ENCODE measurements at regions not wholly inside any gene's neighbourhood (a gene's known extent, or its start where the extent isn't known, plus 50 kb on each side); places are given as distances from the start of the nearest gene placed in this dataset.

DNA sequence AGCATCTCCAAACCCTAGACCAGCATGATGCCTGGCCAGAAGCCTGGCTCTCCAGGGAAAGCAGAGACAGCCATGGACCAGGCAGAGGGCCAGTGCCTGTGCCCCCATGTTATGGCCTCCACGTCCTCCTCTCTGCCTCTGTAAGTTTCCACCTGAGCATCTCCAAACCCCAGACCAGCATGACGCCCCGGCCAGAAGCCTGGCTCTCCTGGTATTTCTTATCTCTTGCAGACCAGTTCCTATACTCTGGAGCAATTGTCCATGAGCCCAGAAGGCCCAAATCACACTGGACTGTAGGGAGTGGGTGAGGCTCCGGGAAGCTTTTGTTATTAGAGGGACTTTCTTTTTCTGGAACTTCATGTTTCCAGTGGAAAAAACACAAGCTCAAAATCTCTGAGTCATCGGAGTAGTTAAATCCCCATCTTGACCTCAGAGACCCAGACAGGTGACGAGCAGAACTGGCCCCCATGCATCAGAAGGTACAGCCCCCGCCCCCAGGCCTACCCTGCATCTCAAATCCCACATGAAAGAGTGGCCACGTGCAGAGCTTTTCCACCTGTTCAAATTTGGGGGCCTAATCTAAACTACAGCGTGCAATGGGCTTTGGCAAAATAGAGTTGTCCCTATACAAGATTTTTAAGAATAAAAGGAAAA is 110.2 kb upstream of the FOXQ1 start:
- DNase-seq (ENCODE audit: low spot score) = no peak

- DNase-seq (ENCODE audit: low spot score) = no peak
Observed at GRCh38 chr6:1200409-1201101, 111.3 kb upstream of the FOXQ1 start.

GRCh38 chr6:1200081-1200408 is 111.9 kb upstream of the FOXQ1 start:
- DNase-seq (ENCODE audit: low spot score) = no peak

GRCh38 chr6:1197309-1197708 is 114.6 kb upstream of the FOXQ1 start:
- no peak for DNase-seq (ENCODE audit: low spot score)

DNA sequence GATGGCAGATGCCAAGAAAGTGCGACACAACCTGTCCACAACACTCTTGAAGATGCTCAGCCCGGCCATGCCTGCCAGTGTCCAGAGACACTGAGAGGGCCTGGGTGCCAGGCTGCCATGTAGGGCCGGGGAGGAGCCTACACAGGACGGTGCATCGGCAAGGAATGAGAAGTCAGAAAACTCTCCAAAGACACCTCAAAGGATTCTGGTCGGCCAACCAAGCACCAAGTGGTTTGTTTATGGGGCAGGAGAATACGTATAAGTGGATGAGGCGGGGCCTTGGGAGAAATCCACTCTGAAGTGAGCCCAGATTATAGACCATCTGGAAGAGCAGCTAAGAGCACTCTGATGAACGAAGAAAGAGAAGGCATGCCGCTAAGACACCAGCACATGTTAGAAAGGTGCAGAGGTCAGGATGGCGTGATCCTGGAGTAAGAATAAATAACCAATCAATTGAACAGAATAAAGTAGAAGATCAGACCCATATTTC is 120.7 kb upstream of the FOXQ1 start:
- no peak for DNase-seq (ENCODE audit: low spot score)

- DNase-seq (ENCODE audit: low spot score) = no peak
Observed at GRCh38 chr6:1190366-1190765, 121.5 kb upstream of the FOXQ1 start.

DNA sequence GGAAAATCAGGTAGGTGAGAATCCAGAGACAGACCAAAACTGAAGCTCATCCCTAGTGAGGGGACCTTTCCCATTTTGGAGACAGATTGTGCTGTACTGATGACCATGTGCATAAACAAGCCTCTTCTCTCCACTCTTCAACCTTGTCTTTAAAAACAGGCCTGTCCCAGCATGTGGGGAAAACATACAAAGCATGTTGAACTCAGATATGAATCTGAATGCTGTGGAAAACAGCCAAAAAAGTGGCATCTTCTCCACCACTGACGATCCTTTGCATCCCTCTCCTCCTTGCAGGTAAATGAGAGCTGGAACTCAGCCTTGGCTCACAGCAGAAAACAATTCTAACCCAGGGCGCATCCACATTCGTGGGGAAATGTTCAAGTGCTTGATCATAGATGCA is 123.7 kb upstream of the FOXQ1 start:
- DNase-seq (ENCODE audit: low spot score) = no peak

GRCh38 chr6:1187293-1188131 is 124.4 kb upstream of the FOXQ1 start:
- no peak for DNase-seq (ENCODE audit: low spot score)

GRCh38 chr6:1184318-1184717 is 127.6 kb upstream of the FOXQ1 start:
- DNase-seq (ENCODE audit: low spot score) = no peak

DNA sequence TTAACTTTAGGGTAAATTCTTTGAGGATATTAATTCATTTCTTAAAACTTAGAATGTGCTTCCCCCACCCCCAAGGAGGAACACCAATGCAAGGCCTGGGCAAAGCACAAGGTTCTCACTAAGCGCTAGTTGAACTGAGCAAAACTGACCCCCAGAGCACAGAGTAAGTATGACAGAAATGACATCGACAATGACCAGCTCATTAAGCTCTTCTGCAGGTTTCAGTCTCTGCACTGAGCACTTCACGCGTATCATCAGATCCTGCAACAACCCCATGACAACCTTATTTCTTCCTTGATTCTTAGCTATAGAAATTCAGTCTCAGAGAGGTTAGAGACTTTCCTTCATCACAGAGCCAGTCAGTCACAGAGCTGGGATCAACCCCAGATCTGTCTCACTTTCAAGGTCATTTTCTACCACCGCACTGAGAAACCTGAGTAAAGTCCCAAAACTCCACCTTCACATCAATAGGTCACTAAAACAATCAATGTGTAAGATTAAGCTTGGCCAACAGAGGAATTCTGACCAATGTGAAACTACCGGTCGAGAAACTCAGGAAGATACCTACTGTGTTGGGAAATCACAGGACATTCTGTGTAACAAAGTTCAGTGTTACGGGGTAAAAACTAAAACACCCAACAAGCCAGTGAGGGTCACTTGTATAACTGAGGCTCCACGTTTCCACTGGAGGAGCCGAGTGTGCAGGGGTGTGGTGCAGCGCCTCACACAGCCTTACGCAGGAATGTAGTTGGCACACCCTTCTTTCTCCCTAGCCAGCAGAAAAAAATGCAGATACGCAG is 129.0 kb upstream of the FOXQ1 start:
- peak; percentile 63 for DNase-seq (ENCODE audit: low spot score)

GRCh38 chr6:1181939-1182605 is 129.8 kb upstream of the FOXQ1 start:
- no peak for DNase-seq (ENCODE audit: low spot score)

DNA sequence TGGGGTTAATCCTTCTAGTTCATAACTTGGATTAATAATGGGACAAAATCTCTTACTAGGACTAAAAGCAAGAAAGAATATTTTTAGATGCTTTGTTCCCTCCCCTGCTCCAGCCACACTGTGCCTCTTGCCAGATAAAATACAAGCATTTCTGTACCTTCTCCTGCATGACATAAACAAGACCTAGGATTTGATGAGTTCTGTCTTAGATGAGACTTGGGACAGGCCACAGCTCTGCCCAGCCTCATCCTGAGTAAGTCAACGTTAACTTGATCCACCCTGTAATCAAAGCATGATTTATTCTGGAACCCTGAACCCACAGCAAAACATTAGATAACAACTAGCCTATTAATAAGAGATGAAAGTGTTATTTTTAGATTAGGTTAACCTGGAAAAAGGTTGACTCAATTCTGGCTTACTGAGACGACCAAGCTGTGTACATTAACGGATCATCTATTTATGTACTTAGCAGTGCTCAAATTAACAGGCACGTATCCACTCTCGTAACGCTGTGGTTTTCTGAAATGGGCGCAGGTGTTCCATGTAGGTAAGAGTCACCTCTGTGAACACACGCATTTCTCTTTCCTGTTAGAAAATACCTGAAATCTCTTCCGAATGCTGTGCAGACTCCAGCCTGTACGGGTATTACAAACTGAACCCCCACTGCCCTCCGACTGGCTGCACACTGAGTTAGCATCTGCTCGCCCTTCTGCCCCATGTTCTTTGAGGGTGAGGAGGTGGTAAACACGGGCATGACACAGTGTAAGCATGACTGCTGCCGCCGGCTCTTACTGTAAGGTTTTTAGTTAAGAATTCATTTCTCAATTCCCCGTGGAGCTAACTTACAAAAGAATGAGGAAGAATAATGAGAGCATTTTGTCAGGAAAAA is 132.1 kb upstream of the FOXQ1 start:
- DNase-seq (ENCODE audit: low spot score) = no peak

GRCh38 chr6:1178590-1178989 is 133.3 kb upstream of the FOXQ1 start:
- DNase-seq (ENCODE audit: low spot score) = no peak

- DNase-seq (ENCODE audit: low spot score) = no peak
Observed at GRCh38 chr6:1176567-1176966, 135.3 kb upstream of the FOXQ1 start.

DNA sequence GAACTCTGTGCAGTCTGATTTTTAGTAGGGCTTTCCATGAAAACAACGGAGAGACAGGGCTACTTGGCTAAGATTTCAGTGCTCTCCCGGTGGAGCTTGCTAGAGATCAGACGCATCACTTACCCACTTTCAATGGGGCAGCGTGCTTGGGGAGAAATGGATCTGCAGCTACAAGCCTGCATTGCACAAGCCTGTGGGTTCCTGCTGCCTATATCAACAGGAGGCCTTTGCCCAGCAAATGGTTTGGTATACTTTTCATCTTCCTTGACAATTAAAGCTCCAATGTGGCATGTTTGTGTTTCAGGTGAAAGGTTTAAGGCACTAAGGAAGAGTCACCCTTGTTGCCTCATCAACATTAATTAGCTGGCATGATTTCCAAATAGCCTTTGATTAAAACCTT is 136.0 kb upstream of the FOXQ1 start:
- no peak for DNase-seq (ENCODE audit: low spot score)

- DNase-seq (ENCODE audit: low spot score) = no peak
Observed at GRCh38 chr6:1170794-1171193, 141.1 kb upstream of the FOXQ1 start.

GRCh38 chr6:1164600-1164999 is 147.3 kb upstream of the FOXQ1 start:
- DNase-seq (ENCODE audit: low spot score) = no peak

DNA sequence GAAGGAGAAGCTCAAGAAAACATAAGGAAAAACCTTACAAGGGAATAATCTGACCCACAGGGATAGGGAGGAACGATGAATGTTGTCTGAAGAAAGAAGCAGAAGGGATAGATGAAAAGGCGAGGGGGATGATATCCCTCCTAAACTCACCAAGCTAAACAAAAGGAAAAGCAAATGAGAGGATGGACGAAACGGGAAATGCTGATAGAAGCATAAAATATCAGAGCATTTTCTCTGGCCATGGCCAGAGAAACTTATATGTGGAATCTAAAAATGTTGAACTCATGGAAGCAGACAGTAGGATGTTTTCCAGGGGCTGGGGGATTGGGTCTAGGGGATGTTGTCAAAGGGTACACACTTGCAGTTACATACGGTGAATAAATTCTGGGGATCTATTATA is 148.4 kb upstream of the FOXQ1 start:
- no peak for DNase-seq (ENCODE audit: low spot score)

- DNase-seq (ENCODE audit: low spot score) = no peak
Observed at GRCh38 chr6:1162367-1163275, 149.3 kb upstream of the FOXQ1 start.
